ENCODE measurements at regions not wholly inside any gene's neighbourhood (a gene's known extent, or its start where the extent isn't known, plus 50 kb on each side); places are given as distances from the start of the nearest gene placed in this dataset.
A peak's percentile ranks its signal among the peaks of the same experiment; 100 is the strongest.

DNA sequence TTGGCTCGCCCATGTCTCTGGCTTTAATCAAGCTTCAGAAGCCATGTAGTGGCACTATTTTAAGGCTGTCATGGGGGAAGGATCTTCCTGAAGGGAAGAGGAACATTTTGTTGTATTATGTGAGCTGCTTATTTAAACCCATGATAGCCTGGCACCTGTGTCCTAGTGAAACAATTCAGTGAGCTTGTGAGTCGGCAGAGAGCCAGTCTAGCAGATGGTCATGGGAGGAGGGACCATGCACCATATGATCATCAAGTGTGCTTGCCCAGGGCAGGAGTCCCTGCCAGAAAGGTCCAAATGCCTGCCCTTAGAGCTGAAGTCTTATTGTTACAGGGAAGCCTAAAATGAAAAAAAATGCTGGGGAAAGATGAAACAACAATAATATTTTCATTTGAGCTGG, 132.9 kb downstream of the PRDM13 start:
- H3K27ac ChIP-seq: no peak overlapping the region
- no peaks in the 10 kb centered on the region for H4K20me1 ChIP-seq
- H3K4me3 ChIP-seq: no peak overlapping the region
- H3K36me3 ChIP-seq: no peaks in the 10 kb centered on the region
- TF ChIP-seq Cebpa-rat (IDR thresholded peaks at IDR 0.05): no peak
- H3K4me2 ChIP-seq: no peak overlapping the region
- no peaks in the 10 kb centered on the region for H3K9me3 ChIP-seq (replicated peaks in 1 of 11)
- H3K9ac ChIP-seq: no peak overlapping the region
- no peaks in the 10 kb centered on the region for H3K27me3 ChIP-seq
- H3K4me1 ChIP-seq: no peaks in the 10 kb centered on the region

GRCh38 chr6:99741092-99741491, 134.5 kb downstream of the PRDM13 start:
- Histone ChIP-seq H3K9ac (no peak overlapping the region), H3K27me3 (no peaks in the 10 kb centered on the region), H3K27ac (no peak overlapping the region), H3K36me3 (no peaks in the 10 kb centered on the region), H3K4me3 (no peak overlapping the region), H4K20me1 (no peaks in the 10 kb centered on the region), H3K4me2 (no peak overlapping the region), H3K9me3 (replicated peaks in 1 of 11) (no peaks in the 10 kb centered on the region), H3K4me1 (no peaks in the 10 kb centered on the region)
- TF ChIP-seq Cebpa-rat (IDR thresholded peaks at IDR 0.05): no peak

DNA sequence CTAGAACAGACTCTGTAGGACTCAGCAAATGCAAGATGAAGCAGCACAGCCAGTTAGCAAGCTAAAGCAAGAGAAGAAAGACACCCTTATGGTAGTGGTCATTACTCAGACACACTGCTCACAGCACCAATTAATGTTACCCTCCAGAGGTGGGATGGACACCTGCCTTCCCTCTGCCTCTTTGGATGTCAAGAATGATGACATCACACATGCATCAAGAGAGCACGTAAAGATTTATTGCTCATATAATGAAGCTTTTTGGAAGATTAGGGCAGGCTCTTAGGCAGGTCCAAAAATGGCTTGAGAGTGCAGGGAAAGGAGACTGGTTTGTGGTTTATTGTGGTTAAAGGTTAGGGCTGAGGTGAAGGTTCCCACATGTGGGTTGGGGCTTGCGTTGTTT, 137.0 kb downstream of the PRDM13 start:
- H3K36me3 ChIP-seq: no peaks in the 10 kb centered on the region
- H3K4me2 ChIP-seq: no peak overlapping the region
- TF ChIP-seq Cebpa-rat (IDR thresholded peaks at IDR 0.05): no peak
- H3K4me3 ChIP-seq: no peak overlapping the region
- no peaks in the 10 kb centered on the region for H3K27me3 ChIP-seq
- no peaks in the 10 kb centered on the region for H3K9me3 ChIP-seq (replicated peaks in 1 of 11)
- no peaks in the 10 kb centered on the region for H3K4me1 ChIP-seq
- no peak overlapping the region for H3K9ac ChIP-seq
- H3K27ac ChIP-seq: no peak overlapping the region
- H4K20me1 ChIP-seq: no peaks in the 10 kb centered on the region

- Histone ChIP-seq H3K4me1 (no peaks in the 10 kb centered on the region), H3K36me3 (no peaks in the 10 kb centered on the region), H3K9me3 (replicated peaks in 1 of 11) (no peaks in the 10 kb centered on the region), H3K27me3 (no peaks in the 10 kb centered on the region), H4K20me1 (no peaks in the 10 kb centered on the region), H3K4me2 (no peak overlapping the region), H3K27ac (no peak overlapping the region), H3K4me3 (no peak overlapping the region), H3K9ac (no peak overlapping the region)
- no peak for TF ChIP-seq Cebpa-rat (IDR thresholded peaks at IDR 0.05)
Observed at GRCh38 chr6:99745651-99746050, 139.0 kb downstream of the PRDM13 start.

DNA sequence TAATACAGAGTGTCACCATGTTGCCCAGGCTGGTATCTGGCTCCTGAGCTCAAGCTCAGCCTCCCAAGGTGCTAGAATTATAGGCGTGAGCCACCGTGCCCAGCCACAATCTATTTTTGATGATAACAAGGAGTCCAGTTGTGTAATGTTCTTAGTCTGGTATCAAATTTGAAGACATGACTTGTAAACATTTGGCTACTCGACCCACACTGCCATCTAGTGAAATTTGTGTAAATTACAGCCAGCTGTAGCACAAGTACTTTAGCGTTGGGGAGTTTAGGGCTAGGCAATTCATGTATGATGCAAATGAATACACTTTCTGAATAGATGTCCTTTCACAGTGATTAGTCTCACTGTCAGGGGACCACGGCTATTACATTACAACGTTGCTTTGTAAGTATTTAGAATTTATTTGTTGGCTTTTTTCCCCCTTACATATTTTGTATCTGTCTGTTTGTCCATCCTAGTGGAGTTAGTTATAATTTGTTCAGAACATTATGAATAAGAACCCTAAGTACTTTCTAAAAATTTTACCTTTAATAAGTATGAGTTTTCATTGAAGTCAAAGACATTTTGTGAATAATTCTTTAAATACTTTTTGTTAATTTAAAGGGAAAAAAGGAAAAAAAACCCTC, 139.7 kb downstream of the PRDM13 start:
- H3K36me3 ChIP-seq: no peaks in the 10 kb centered on the region
- no peaks in the 10 kb centered on the region for H3K27me3 ChIP-seq
- peak in 1 of 11 experiments; percentile 17; a peak in 1 of 22 replicates for TF ChIP-seq Cebpa-rat (IDR thresholded peaks at IDR 0.05)
- no peak overlapping the region for H3K27ac ChIP-seq
- H3K4me2 ChIP-seq: no peak overlapping the region
- H3K4me1 ChIP-seq: no peaks in the 10 kb centered on the region
- H3K9ac ChIP-seq: no peak overlapping the region
- no peak overlapping the region for H3K4me3 ChIP-seq
- no peaks in the 10 kb centered on the region for H3K9me3 ChIP-seq (replicated peaks in 1 of 11)
- no peaks in the 10 kb centered on the region for H4K20me1 ChIP-seq

DNA sequence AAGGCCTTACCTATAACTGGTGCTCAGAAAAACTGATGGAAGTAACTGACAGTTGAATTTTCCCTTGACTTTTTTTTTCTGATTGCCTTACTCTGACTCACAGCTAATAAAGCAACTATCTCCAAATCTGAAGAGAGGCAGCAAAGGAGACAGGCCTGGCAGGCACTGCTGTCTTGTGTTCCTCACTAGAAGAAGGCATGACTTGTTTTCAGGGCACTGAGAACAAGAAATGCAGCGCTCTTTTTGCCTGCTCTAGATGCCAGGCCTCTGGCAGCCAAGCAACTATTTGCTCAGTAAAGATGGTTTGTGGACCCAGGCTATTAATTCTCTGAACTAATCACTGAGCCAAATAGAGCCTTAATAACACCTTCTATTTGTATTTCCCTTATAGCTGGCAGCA, 155.1 kb downstream of the PRDM13 start:
- Histone ChIP-seq H3K27ac (no peak overlapping the region), H3K4me2 (no peak overlapping the region), H3K4me3 (no peak overlapping the region), H3K4me1 (no peaks in the 10 kb centered on the region), H3K9me3 (replicated peaks in 1 of 11) (no peaks in the 10 kb centered on the region), H3K9ac (no peak overlapping the region), H3K27me3 (no peaks in the 10 kb centered on the region), H3K36me3 (no peaks in the 10 kb centered on the region), H4K20me1 (no peaks in the 10 kb centered on the region)
- no peak for TF ChIP-seq Cebpa-rat (IDR thresholded peaks at IDR 0.05)

DNA sequence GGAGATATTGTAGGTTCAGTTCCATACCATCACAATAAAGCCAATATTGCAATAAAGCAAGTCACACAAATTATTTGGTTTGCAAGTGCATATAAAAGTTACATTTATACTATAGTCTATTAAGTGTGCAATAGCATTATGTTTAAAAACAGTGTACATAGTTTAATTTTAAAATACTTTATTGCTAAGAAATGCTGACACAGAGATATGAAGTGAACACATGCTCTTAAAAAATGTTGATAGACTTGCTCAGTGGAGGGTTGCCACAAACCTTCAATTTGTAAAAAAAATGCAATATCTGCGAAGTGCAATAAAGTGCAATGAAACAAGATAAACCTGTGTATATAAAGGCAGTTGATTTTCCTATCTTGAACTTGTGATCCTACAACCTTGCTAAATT, 161.5 kb downstream of the PRDM13 start:
- H3K27ac ChIP-seq: no peak overlapping the region

DNA sequence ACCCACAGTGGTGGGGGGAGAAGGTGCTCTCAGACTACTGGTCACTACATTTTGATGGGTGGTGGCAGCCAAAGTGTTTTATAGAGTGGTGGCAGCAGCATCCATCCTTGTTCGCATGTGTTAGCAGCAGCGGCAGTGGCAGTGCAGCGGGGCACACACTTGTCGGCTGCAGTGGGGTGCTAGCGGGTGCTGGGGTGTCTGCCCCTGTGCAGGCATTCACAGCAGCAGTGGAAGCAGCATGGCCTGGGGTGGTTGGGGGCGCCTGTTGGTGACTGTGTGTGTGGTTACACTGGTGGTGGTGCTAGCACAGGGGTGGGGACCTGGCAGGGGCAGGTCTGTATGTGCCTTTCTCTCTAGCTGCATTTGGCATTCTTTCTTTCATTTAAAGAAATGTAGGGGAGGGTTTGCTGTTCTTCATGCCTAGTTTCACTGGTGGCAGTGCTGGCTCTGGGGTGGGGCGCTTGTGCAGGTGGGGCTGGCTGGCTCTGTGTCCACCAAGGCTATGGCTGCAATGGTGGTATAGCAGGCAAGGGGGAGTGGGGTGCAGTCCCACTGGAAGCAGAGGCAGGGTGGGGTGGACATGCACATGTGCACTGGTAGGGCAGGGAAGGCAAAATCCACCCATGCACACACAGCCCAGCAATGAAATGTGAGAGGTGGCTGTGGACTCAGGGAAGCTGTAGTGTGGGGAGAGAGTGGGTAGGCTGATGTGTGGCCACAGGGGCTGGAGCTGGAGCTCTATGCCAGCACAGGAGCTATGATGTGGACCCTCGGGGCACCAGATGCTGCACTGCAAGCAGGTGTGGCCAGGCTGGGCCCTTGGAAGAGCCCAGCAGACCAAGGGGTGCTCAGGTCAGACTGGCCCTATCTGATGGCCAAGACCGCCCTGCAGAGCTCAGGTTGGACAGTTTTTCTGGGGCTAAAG, 173.3 kb downstream of the PRDM13 start:
- H4K20me1 ChIP-seq: no peaks in the 10 kb centered on the region
- no peak overlapping the region for H3K27ac ChIP-seq
- no peaks in the 10 kb centered on the region for H3K4me1 ChIP-seq
- H3K9me3 ChIP-seq (replicated peaks in 1 of 11): no peaks in the 10 kb centered on the region
- no peak overlapping the region for H3K4me3 ChIP-seq
- no peaks in the 10 kb centered on the region for H3K27me3 ChIP-seq
- H3K9ac ChIP-seq: no peak overlapping the region
- no peak for TF ChIP-seq Cebpa-rat (IDR thresholded peaks at IDR 0.05)
- no peaks in the 10 kb centered on the region for H3K36me3 ChIP-seq
- H3K4me2 ChIP-seq: no peak overlapping the region

More for the DNA sequence above, 161.5 kb downstream of the PRDM13 start:
- H3K4me1 ChIP-seq: no peaks in the 10 kb centered on the region
- no peak for TF ChIP-seq Cebpa-rat (IDR thresholded peaks at IDR 0.05)
- no peaks in the 10 kb centered on the region for H3K9me3 ChIP-seq (replicated peaks in 1 of 11)
- H3K27me3 ChIP-seq: no peaks in the 10 kb centered on the region
- H3K4me3 ChIP-seq: no peak overlapping the region
- no peak overlapping the region for H3K9ac ChIP-seq
- no peaks in the 10 kb centered on the region for H4K20me1 ChIP-seq
- no peak overlapping the region for H3K4me2 ChIP-seq
- no peaks in the 10 kb centered on the region for H3K36me3 ChIP-seq

DNA sequence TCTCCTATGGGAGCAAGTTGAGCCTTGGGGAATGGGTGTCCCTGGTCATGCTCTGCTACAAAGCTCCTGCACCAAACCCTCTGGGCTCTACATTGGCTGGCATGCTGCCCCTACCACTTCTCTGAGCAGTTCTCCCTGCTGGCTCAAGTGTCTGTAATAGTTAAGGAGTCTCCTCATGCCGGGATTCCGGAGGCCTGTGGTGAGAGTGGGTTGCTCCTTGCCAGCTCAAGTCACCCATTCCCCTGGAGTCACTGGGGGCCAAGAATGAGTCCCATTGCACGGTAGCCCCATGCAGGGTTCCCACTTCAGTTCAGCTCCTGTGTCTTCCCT, 173.9 kb downstream of the PRDM13 start:
- H3K9me3 ChIP-seq (replicated peaks in 1 of 11): no peaks in the 10 kb centered on the region
- H3K4me3 ChIP-seq: no peak overlapping the region
- H3K36me3 ChIP-seq: no peaks in the 10 kb centered on the region
- H3K27ac ChIP-seq: no peak overlapping the region
- H3K27me3 ChIP-seq: no peaks in the 10 kb centered on the region
- no peak for TF ChIP-seq Cebpa-rat (IDR thresholded peaks at IDR 0.05)
- no peaks in the 10 kb centered on the region for H4K20me1 ChIP-seq
- no peaks in the 10 kb centered on the region for H3K4me1 ChIP-seq
- H3K4me2 ChIP-seq: no peak overlapping the region
- H3K9ac ChIP-seq: no peak overlapping the region

DNA sequence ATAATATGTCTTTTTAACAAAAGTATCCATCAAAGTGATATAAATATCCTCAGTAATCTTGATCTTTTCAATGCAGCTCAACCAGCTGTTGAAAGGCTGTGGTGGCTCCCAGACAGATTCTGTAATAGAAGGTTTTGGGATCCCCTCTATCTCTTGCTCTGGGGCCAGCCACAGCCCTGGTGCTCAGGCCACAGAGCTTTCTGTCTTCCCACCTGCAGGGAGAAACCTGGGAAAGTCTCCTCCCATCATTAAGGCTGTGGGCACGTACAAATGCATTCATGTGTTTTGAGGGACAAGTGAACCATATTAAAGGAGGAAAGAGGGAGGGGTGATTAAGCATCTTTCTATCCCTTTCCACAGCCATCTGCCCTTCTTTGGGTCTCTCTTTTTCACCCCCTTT, 183.1 kb downstream of the PRDM13 start:
- Histone ChIP-seq H3K36me3 (no peaks in the 10 kb centered on the region), H3K4me1 (no peaks in the 10 kb centered on the region), H3K9ac (no peak overlapping the region), H3K4me2 (no peak overlapping the region), H3K4me3 (no peak overlapping the region), H4K20me1 (no peaks in the 10 kb centered on the region), H3K9me3 (replicated peaks in 1 of 11) (no peaks in the 10 kb centered on the region), H3K27me3 (no peaks in the 10 kb centered on the region), H3K27ac (no peak overlapping the region)
- TF ChIP-seq Cebpa-rat (IDR thresholded peaks at IDR 0.05): no peak
